SU-DHL-6 (cell line): ENCODE measurements at regions not wholly inside any gene's neighbourhood (a gene's known extent, or its start where the extent isn't known, plus 50 kb on each side); places are given as distances from the start of the nearest gene placed in this dataset.

ENCODE experiments used
- H2AFZ ChIP-seq: fragments of 200-600 bp; sonication (generic); 2 replicates; pipeline ENCODE4 v1.6.1; 2014; ENCODE audit warnings: low read depth, mild to moderate bottlenecking, moderate library complexity, mixed read lengths, antibody characterized with exemption, low read length; ENCODE audit not compliant: severe bottlenecking
- H3F3A ChIP-seq: fragments of 200-600 bp; shearing (Covaris generic); 2 replicates; pipeline ENCODE4 v1.6.0; 2016; ENCODE audit warnings: antibody characterized with exemption, mild to moderate bottlenecking; ENCODE audit not compliant: insufficient read depth
- H3K27ac ChIP-seq: fragments of 200-600 bp; sonication (generic); 2 replicates; pipeline ENCODE4 v1.5.1; 2016; ENCODE audit warnings: low read depth, mild to moderate bottlenecking, low read length, moderate library complexity, mixed read lengths
- H3K27me3 ChIP-seq: fragments of 200-600 bp; sonication (generic), shearing (Covaris generic); 2 replicates; pipeline ENCODE4 v1.6.0; 2014; ENCODE audit warnings: mild to moderate bottlenecking, low read length
- H3K36me3 ChIP-seq: fragments of 200-600 bp; sonication (generic); 2 replicates; pipeline ENCODE4 v1.6.1; 2014; ENCODE audit warnings: mild to moderate bottlenecking, low read length, mixed read lengths
- H3K4me2 ChIP-seq: fragments of 300-600, 200-600 bp; shearing (Covaris generic), sonication (generic); 2 replicates; pipeline ENCODE4 v1.6.0; 2014; ENCODE audit warnings: low read length, low read depth, mild to moderate bottlenecking; ENCODE audit not compliant: poor library complexity, severe bottlenecking
- H3K4me3 ChIP-seq: fragments of 200-600 bp; sonication (generic); 2 replicates; pipeline ENCODE4 v1.5.1; 2014; ENCODE audit warnings: antibody characterized with exemption, low read length, mild to moderate bottlenecking, mixed read lengths; ENCODE audit not compliant: insufficient read depth, poor library complexity, severe bottlenecking
- H3K79me2 ChIP-seq: fragments of 200-600 bp; sonication (generic); 2 replicates; pipeline ENCODE4 v1.6.1; 2014; ENCODE audit warnings: mild to moderate bottlenecking, low read length, moderate library complexity; ENCODE audit not compliant: insufficient read depth
- H3K9ac ChIP-seq: fragments of 200-600 bp; sonication (generic); 2 replicates; pipeline ENCODE4 v1.7.0; 2014; ENCODE audit warnings: mild to moderate bottlenecking, low read length
- H3K9me2 ChIP-seq: fragments of 200-600 bp; sonication (generic); replicated peaks from 2 replicates; pipeline ENCODE4 v1.6.1; 2014; ENCODE audit warnings: low read length; ENCODE audit not compliant: insufficient read depth
- H3K9me3 ChIP-seq: fragments of 200-600 bp; sonication (generic); 2 replicates; pipeline ENCODE4 v1.6.1; 2014; ENCODE audit warnings: low read length, mixed read lengths; ENCODE audit not compliant: insufficient read depth
- H4K20me1 ChIP-seq: fragments of 200-600 bp; sonication (generic); 2 replicates; pipeline ENCODE4 v1.6.1; 2014; ENCODE audit warnings: low read depth, mild to moderate bottlenecking, antibody characterized with exemption, low read length, moderate library complexity, mixed read lengths
- EZH2phosphoT487 ChIP-seq: fragments of 200-600 bp; sonication (generic), shearing (Covaris generic); conservative IDR thresholded peaks from 2 replicates; pipeline ENCODE4 v1.6.1; 2018; ENCODE audit warnings: mild to moderate bottlenecking, antibody characterized with exemption, low read length, moderate library complexity, mixed read lengths
- TF ChIP-seq, protein P1 (sequence below): fragments of 200-600 bp; sonication (generic); IDR thresholded peaks from one replicate; pipeline ENCODE4 v1.5.1; 2017; ENCODE audit warnings: antibody characterized with exemption, mild to moderate bottlenecking, low read length, moderate library complexity; ENCODE audit not compliant: insufficient read depth, poor library complexity, severe bottlenecking

GRCh38 chr1:30419831-30420230, 303.6 kb downstream of the MATN1 start:
- Histone ChIP-seq H3K36me3 (no peaks in the 10 kb centered on the region), H3K79me2 (no peaks in the 10 kb centered on the region), H3K4me3 (no peak overlapping the region), H3F3A (no peaks in the 10 kb centered on the region), H3K27ac (no peak overlapping the region), H3K9me2 (no peaks in the 10 kb centered on the region), H2AFZ (no peak overlapping the region), H3K4me2 (no peak overlapping the region), H3K9ac (no peak overlapping the region), H3K9me3 (no peaks in the 10 kb centered on the region), H4K20me1 (no peaks in the 10 kb centered on the region), H3K27me3 (no peaks in the 10 kb centered on the region)
- TF ChIP-seq, protein P1, sequence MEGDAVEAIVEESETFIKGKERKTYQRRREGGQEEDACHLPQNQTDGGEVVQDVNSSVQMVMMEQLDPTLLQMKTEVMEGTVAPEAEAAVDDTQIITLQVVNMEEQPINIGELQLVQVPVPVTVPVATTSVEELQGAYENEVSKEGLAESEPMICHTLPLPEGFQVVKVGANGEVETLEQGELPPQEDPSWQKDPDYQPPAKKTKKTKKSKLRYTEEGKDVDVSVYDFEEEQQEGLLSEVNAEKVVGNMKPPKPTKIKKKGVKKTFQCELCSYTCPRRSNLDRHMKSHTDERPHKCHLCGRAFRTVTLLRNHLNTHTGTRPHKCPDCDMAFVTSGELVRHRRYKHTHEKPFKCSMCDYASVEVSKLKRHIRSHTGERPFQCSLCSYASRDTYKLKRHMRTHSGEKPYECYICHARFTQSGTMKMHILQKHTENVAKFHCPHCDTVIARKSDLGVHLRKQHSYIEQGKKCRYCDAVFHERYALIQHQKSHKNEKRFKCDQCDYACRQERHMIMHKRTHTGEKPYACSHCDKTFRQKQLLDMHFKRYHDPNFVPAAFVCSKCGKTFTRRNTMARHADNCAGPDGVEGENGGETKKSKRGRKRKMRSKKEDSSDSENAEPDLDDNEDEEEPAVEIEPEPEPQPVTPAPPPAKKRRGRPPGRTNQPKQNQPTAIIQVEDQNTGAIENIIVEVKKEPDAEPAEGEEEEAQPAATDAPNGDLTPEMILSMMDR, result no peak
- no peak for TF ChIP-seq EZH2phosphoT487

DNA sequence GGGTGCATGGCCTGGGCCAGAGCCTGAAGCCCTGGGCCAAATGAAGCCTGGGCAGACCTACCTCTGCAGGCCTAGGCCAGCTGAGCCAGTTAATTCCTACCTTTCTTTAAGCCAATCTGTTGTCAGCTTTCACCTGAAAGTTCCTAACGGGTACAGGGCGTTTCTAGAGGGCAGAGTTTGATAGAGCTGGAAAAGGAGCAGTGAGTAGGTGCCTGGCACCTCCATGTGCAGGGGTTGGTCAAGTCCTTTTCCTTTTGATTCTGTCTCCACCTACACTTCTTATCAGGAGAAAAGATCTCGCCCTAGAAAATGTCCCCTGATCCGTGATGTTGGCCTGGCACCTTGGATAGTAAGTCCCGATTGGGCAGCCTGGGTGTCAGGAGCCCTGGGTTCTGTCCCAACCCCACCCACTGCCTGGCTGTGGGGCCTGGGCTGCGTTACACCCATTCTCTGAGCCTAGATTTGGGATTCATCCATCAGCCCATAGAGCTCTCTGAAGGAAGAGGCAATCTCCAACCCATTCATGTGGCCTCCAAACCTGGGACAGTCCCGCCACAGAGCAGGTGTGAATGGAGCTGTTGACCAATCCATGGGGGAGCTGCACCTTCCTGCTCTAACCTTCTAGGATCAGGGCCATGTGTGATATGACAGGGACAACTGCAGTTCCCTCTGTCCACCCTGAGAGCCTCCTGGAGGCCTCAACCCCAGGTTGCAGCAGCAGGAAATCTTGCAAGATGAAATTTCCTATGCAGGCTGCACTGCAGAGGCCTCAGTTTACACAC, 304.3 kb downstream of the MATN1 start:
- H3K9me3 ChIP-seq, result no peaks in the 10 kb centered on the region
- H3K27me3 ChIP-seq, result no peaks in the 10 kb centered on the region
- no peak overlapping the region for H3K9ac ChIP-seq
- no peak overlapping the region for H3K4me2 ChIP-seq
- H3K9me2 ChIP-seq, result no peaks in the 10 kb centered on the region
- no peaks in the 10 kb centered on the region for H3F3A ChIP-seq
- no peak overlapping the region for H3K27ac ChIP-seq
- no peaks in the 10 kb centered on the region for H4K20me1 ChIP-seq
- H3K36me3 ChIP-seq, result no peaks in the 10 kb centered on the region
- no peak for TF ChIP-seq EZH2phosphoT487
- TF ChIP-seq, protein P1, result no peak
- H2AFZ ChIP-seq, result no peak overlapping the region
- no peak overlapping the region for H3K4me3 ChIP-seq
- no peaks in the 10 kb centered on the region for H3K79me2 ChIP-seq

DNA sequence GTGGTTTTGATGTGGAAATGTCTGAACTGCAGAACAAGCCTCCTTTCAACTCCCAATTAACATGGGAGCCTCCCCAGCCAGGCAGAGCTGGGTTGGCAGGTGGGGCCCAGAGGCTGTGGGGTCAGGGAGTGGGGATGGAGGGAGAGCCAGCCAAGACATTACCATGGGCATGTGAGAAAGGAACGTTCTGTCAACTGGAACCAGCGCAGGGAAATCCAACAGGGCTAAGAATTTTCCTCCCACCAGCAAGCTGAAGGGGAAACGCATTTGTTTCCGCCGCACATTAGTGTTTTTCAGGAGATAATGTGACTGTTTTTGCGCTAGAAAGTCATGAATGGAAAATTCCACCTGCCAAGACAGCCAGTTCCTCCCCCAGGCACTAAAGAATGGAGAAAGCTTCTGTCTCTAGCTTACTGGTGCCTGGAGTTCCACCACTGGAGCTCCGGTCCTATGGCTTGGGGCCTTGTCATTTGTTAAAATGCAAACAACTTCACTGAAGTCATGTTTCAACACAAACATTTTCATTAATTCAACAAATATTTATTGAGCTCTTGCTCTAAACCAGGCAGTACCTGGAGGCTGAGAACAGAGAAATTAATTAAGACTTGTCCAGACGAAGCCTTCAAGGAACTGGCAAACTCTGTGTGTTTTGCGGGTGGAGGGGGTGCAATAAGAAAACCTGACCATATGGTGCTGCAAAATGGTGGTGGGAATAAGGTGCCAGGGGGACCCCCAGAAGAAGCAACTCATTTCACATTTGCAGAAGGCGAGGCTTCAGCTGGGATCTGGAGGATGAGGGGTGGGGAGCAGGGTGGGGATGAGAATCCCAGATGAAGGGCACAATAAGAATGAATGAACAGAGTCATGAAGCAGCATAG, 305.1 kb downstream of the MATN1 start:
- H4K20me1 ChIP-seq, result no peaks in the 10 kb centered on the region
- H3K4me2 ChIP-seq, result no peak overlapping the region
- no peak overlapping the region for H3K27ac ChIP-seq
- TF ChIP-seq, protein P1, result no peak
- TF ChIP-seq EZH2phosphoT487, result no peak
- H3K36me3 ChIP-seq, result no peaks in the 10 kb centered on the region
- H3K4me3 ChIP-seq, result no peak overlapping the region
- H3K9me3 ChIP-seq, result no peaks in the 10 kb centered on the region
- no peaks in the 10 kb centered on the region for H3K27me3 ChIP-seq
- H3K9me2 ChIP-seq, result no peaks in the 10 kb centered on the region
- H3K79me2 ChIP-seq, result no peaks in the 10 kb centered on the region
- no peak overlapping the region for H3K9ac ChIP-seq
- H2AFZ ChIP-seq, result no peak overlapping the region
- no peaks in the 10 kb centered on the region for H3F3A ChIP-seq
